ENCODE measurements at regions not wholly inside any gene's neighbourhood (a gene's known extent, or its start where the extent isn't known, plus 50 kb on each side); places are given as distances from the start of the nearest gene placed in this dataset.

DNA sequence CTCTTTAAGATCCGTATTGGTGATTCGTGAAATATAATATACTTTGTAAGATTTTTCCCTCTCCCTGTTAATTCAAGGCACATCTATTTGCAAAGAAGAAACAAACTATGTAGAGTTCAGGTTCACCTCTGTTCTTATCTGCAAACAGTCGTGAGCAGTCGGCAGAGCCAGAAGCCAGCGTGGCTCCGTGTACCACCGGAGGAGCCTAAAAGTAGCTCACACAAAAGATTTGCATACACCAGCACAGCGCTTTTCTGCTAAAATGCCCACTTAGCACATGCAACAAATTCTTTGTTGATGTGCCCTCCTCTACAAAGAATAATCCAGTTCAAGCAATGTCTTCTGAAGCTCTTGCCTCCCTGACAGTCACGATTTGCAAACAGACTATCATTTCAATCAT, 416.0 kb upstream of the TENM3 start:
- BruUV-seq (replicated peaks) = no TSS peak
- Histone ChIP-seq H2BK15ac (ENCODE audit: low read depth, low read length) (no peak overlapping the region), H3K79me1 (ENCODE audit: low read depth in 1 of 2, low read length in 2 of 2) (no peaks in the 10 kb centered on the region), H3K4me2 (ENCODE audit: low read depth, low read length) (no peak overlapping the region), H3K4ac (ENCODE audit: low read depth, low read length) (no peak overlapping the region), H2BK5ac (ENCODE audit: low read depth, low read length, poor library complexity, severe bottlenecking) (no peak overlapping the region), H4K5ac (ENCODE audit: low read depth, low read length) (no peak overlapping the region), H3K27ac (ENCODE audit: insufficient read depth, low read length) (no peak overlapping the region), H3K9ac (ENCODE audit: low read depth, low read length) (no peak overlapping the region), H3K56ac (ENCODE audit: extremely low read depth, insufficient read depth, low read length) (no peak overlapping the region), H3K4me3 (ENCODE audit: insufficient read depth, low read depth, low read length) (no peak overlapping the region), H2BK120ac (ENCODE audit: low read depth, low read length) (no peak overlapping the region), H2AFZ (replicated peaks; ENCODE audit: low read length, poor library complexity) (peak overlapping the region; percentile 40), H3K4me1 (ENCODE audit: control insufficient read depth, insufficient read depth, low read length) (no peaks in the 10 kb centered on the region; the same call in 1 of the 2 replicates), H2BK20ac (ENCODE audit: low read depth, low read length) (no peak overlapping the region), H3K9me1 (ENCODE audit: insufficient read depth, low read length) (no peaks in the 10 kb centered on the region), H4K91ac (ENCODE audit: insufficient read depth, low read depth, low read length) (no peak overlapping the region), H3K14ac (replicated peaks; ENCODE audit: low read depth, low read length) (no peak overlapping the region), H3K27me3 (ENCODE audit: control insufficient read depth, insufficient read depth, low read length) (no peaks in the 10 kb centered on the region), H2AK5ac (ENCODE audit: low read depth, low read length) (no peak overlapping the region), H4K8ac (ENCODE audit: low read depth in 2 of 2, low read length in 2 of 2) (no peak overlapping the region), H3K18ac (ENCODE audit: low read depth, low read length) (no peak overlapping the region), H3K23ac (ENCODE audit: low read depth, low read length) (no peak overlapping the region), H3K9me3 (ENCODE audit: control insufficient read depth, insufficient read depth, low read length) (no peaks in the 10 kb centered on the region), H3K36me3 (ENCODE audit: control insufficient read depth, insufficient read depth, low read length) (no peaks in the 10 kb centered on the region), H2AK9ac (replicated peaks; ENCODE audit: low read depth, low read length, poor library complexity) (no peak overlapping the region), H4K20me1 (ENCODE audit: insufficient read depth, low read length) (no peaks in the 10 kb centered on the region)
- in situ Hi-C loops (cut with MboI; ENCODE audit: low sequenced_read_pairs) (no loop called here), dilution Hi-C loops (cut with HindIII; ENCODE audit: low sequenced_read_pairs, unreplicated experiment) (no loop called here), intact Hi-C loops (cut with micrococcal nuclease) (no loop called here)
- no peak for DNase-seq
- WGBS, 2 experiments (ENCODE audit: extremely low coverage in 2 of 2, insufficient read length in 1 of 2) = 75% methylated on average over 6 of the region's 9 CpGs; no CpG with 5 or more reads in 1 of the 2 experiments
- ChIA-PET CTCF (no interaction called here), POLR2A (ENCODE audit: unreplicated experiment) (no interaction called here)
- TF ChIP-seq MAZ (IDR thresholded peaks at IDR 0.05; ENCODE audit: borderline replicate concordance, low read depth, low read length) (no peak), MXI1 (IDR thresholded peaks at IDR 0.05; ENCODE audit: borderline replicate concordance, low read depth, low read length) (no peak), FOS (IDR thresholded peaks at IDR 0.05; ENCODE audit: low read depth, low read length) (no peak)
- ATAC-seq (ENCODE audit: low read depth) = no peak

All from IMR-90 (cell line).